HepG2 (cell line): ENCODE measurements at regions not wholly inside any gene's neighbourhood (a gene's known extent, or its start where the extent isn't known, plus 50 kb on each side); places are given as distances from the start of the nearest gene placed in this dataset.

Experiments used
- CHD4 ChIP-seq: fragments of 200-600 bp; sonication (generic); IDR thresholded peaks from 2 replicates; pipeline ENCODE4 v1.7.0; 2017; ENCODE audit warnings: mild to moderate bottlenecking, low read length, borderline replicate concordance
- CTCF ChIP-seq: sonication (generic); formaldehyde crosslinking; IDR thresholded peaks from 2 replicates; pipeline ENCODE4 v1.5.0; 2020; ENCODE audit warnings: mild to moderate bottlenecking, missing genetic modification reagents, moderate library complexity
- NFYB ChIP-seq: sonication (generic); formaldehyde crosslinking; IDR thresholded peaks from 2 replicates; pipeline ENCODE4 v1.4.0; 2020; ENCODE audit warnings: missing genetic modification reagents
- PCBP1 ChIP-seq: fragments of 200-400 bp; formaldehyde crosslinking; IDR thresholded peaks from 2 replicates; pipeline ENCODE4 v1.6.1; 2017; ENCODE audit warnings: mild to moderate bottlenecking, low read depth, low read length, borderline replicate concordance
- POLR2AphosphoS5 ChIP-seq: IDR thresholded peaks from 2 replicates; pipeline ENCODE4 v1.6.1; 2012; ENCODE audit warnings: low read depth, low read length
- ZNF180 ChIP-seq: sonication (generic); formaldehyde crosslinking; IDR thresholded peaks from 2 replicates; pipeline ENCODE4 v1.4.0; 2020; ENCODE audit warnings: low read depth, missing genetic modification reagents, borderline replicate concordance
- TF ChIP-seq, protein P1 (sequence below): IDR thresholded peaks from 2 replicates; pipeline ENCODE4 v1.6.1; 2012; ENCODE audit warnings: inconsistent platforms

DNA sequence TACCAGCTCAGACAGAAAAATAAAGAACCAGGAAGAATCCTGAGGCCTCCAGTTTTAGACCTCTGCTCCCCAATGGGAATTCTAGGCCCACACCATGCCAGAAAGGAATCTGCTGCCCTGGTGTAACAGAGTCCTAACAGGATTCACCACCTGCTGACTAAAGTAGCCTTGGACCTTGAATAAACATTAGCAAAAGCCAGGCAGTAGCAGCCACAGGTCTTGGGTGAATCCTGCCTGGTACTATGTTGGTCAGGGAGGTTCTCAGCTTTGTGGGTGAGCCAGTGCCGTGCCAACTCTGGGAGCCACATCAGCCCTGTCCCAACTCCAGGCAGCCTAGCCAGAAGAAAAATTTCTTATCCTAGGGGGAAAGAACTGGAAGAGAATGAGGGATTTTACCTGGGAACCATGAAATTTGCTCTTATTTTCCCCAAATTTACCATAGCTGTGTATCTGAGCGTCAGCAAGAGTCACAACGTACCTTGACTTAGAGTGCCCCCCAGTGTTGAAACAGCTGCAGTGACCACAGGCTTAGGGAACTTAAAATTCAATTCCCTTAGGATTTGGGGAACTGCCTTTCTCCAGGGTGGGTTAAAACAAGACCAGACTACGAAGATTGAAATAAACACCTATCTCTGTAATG, 1895.6 kb upstream of the PRR20A start:
- no peak for TF ChIP-seq CHD4
- TF ChIP-seq, protein P1, sequence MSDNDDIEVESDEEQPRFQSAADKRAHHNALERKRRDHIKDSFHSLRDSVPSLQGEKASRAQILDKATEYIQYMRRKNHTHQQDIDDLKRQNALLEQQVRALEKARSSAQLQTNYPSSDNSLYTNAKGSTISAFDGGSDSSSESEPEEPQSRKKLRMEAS, result no peak
- peak; percentile 45 for TF ChIP-seq CTCF (CRISPR knock-in tag)
- no peak for TF ChIP-seq POLR2AphosphoS5
- TF ChIP-seq PCBP1, result no peak
- no peak for TF ChIP-seq ZNF180 (CRISPR knock-in tag)
- no peak for TF ChIP-seq NFYB
